RWPE2 (cell line): ENCODE measurements at regions not wholly inside any gene's neighbourhood (a gene's known extent, or its start where the extent isn't known, plus 50 kb on each side); places are given as distances from the start of the nearest gene placed in this dataset.

ENCODE experiments used
- ATAC-seq: fragments of 200-7000 bp; cut with Tn5 transposase; 3 replicates; pipeline ENCODE4 v1.9.1; 2021; ENCODE audit warnings: low read depth
- DNase-seq: peaks from one replicate; pipeline ENCODE4 v3.0.0-alpha.2; 2020; ENCODE audit warnings: low spot score
- H3K27ac ChIP-seq: fragments of 450-650 bp; 2 replicates; pipeline ENCODE4 v1.5.1; 2017; ENCODE audit warnings: mild to moderate bottlenecking; ENCODE audit not compliant: poor library complexity, severe bottlenecking
- H3K27me3 ChIP-seq: fragments of 250-450 bp; sonication (Bioruptor Pico); 2 replicates; pipeline ENCODE4 v1.5.1; 2021; ENCODE audit warnings: mild to moderate bottlenecking, moderate library complexity; ENCODE audit not compliant: insufficient read depth, poor library complexity, severe bottlenecking
- H3K36me3 ChIP-seq: fragments of 250-450 bp; sonication (Bioruptor Pico); 2 replicates; pipeline ENCODE4 v1.5.1; 2020; ENCODE audit warnings: low read depth, mild to moderate bottlenecking, moderate library complexity
- H3K4me1 ChIP-seq: fragments of 250-450 bp; sonication (Bioruptor Pico); 2 replicates; pipeline ENCODE4 v1.5.1; 2021; ENCODE audit warnings: mild to moderate bottlenecking, moderate library complexity; ENCODE audit not compliant: insufficient read depth, poor library complexity, severe bottlenecking
- H3K4me3 ChIP-seq: fragments of 250-450 bp; sonication (Bioruptor Pico); 2 replicates; pipeline ENCODE4 v1.5.1; 2021; ENCODE audit warnings: mild to moderate bottlenecking, moderate library complexity; ENCODE audit not compliant: severe bottlenecking
- H3K9me3 ChIP-seq: fragments of 250-450 bp; sonication (Bioruptor Pico); 2 replicates; pipeline ENCODE4 v1.5.1; 2021; ENCODE audit warnings: mild to moderate bottlenecking, moderate library complexity; ENCODE audit not compliant: severe bottlenecking
- TF ChIP-seq, protein P1 (sequence below): fragments of 450-650 bp; IDR thresholded peaks from one replicate; pipeline ENCODE4 v1.5.1; 2017; ENCODE audit warnings: mild to moderate bottlenecking, moderate library complexity; ENCODE audit not compliant: poor library complexity, severe bottlenecking

DNA sequence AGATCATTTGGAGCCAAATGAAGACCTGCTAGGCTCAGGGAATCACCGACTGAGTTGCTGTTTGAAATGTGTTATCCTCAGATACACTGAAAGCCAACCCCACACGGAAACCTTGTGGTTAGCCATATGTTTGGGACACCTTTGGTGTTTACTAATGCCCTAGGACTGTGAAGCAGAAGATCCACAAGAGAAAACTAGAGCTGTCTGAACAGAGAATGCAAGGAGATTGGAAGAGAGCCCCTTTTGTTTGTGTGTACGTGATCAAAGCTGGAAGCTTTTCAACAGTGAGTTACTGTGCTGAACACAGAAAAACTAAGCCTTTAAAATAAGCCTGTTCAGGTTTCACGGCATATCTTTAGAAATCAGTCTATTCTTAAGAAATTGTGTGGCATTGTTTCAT lies 908.2 kb upstream of the ADGRL2 start:
- no peak for ATAC-seq
- no peaks in the 10 kb centered on the region for H3K4me1 ChIP-seq
- DNase-seq = no peak
- H3K27me3 ChIP-seq = no peaks in the 10 kb centered on the region
- TF ChIP-seq, protein P1, sequence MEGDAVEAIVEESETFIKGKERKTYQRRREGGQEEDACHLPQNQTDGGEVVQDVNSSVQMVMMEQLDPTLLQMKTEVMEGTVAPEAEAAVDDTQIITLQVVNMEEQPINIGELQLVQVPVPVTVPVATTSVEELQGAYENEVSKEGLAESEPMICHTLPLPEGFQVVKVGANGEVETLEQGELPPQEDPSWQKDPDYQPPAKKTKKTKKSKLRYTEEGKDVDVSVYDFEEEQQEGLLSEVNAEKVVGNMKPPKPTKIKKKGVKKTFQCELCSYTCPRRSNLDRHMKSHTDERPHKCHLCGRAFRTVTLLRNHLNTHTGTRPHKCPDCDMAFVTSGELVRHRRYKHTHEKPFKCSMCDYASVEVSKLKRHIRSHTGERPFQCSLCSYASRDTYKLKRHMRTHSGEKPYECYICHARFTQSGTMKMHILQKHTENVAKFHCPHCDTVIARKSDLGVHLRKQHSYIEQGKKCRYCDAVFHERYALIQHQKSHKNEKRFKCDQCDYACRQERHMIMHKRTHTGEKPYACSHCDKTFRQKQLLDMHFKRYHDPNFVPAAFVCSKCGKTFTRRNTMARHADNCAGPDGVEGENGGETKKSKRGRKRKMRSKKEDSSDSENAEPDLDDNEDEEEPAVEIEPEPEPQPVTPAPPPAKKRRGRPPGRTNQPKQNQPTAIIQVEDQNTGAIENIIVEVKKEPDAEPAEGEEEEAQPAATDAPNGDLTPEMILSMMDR = no peak
- no peak overlapping the region for H3K4me3 ChIP-seq
- H3K9me3 ChIP-seq = no peaks in the 10 kb centered on the region
- no peaks in the 10 kb centered on the region for H3K36me3 ChIP-seq
- H3K27ac ChIP-seq = no peak overlapping the region

DNA sequence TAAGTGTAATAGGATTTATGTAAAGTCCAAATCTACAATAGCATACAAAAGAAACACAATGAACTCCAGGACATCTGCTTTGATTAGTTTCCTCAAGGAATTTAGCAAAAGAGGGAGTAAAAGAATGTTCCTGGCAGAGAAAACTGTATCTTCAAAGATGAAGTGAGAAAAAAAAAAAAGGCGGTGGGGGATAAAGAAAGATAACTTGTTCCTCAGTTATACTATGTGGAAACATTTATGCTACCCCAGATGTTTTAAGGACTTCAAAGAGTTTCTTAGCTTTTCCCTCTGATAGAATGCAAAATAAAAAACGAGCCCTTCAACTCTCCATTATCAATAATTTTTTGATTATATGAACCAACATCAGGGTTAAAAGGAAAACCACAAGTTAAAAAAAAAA lies 908.9 kb upstream of the ADGRL2 start:
- ATAC-seq = no peak
- Histone ChIP-seq H3K36me3 (no peaks in the 10 kb centered on the region), H3K4me3 (no peak overlapping the region), H3K27ac (no peak overlapping the region), H3K9me3 (no peaks in the 10 kb centered on the region), H3K4me1 (no peaks in the 10 kb centered on the region), H3K27me3 (no peaks in the 10 kb centered on the region)
- TF ChIP-seq, protein P1 = no peak
- DNase-seq = no peak

DNA sequence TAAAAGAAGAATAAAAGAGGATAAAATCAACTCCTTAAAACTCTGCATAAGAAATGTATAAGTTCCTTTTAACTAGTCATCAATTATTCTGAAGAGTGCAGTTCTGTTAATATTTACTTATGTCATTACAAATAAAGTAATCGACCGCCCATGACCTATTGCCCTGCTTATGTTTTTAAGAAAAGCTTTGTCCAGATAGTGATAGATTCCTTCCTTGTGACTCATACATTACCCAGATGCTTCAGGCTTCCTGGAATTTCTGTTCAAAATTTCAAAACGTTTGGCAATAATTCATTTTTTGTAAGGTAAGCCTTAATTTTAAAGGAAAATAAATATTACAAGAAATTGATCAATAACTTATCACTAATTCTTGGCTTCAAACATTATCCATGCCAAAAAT lies 918.2 kb upstream of the ADGRL2 start:
- ATAC-seq = peak; percentile 68

DNA sequence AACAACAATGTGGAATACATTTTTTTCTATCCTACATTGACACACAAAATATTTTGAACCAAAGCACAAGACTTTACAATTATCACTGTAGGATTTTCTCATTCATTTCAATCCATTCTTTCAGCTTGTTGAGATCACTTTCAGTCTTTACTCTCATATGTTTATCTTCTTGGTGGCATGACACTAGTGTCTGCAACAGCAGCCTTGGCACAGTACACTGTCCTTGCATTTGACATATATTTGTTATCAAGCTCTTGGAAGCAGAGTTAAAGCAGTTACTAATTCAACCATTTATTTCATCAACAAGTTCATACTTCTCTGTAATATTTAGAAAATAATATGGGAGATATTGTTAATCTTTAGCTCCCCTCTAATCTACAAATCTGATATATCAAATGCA lies 922.4 kb upstream of the ADGRL2 start:
- Histone ChIP-seq H3K4me1 (peaks cover 11% of the 10 kb centered on the region), H3K27me3 (no peaks in the 10 kb centered on the region), H3K36me3 (no peaks in the 10 kb centered on the region), H3K9me3 (no peaks in the 10 kb centered on the region), H3K27ac (no peak overlapping the region), H3K4me3 (no peak overlapping the region)
- TF ChIP-seq, protein P1 = no peak
- DNase-seq (no peak), ATAC-seq (no peak)

More for the DNA sequence above, 918.2 kb upstream of the ADGRL2 start:
- TF ChIP-seq, protein P1 = no peak
- Histone ChIP-seq H3K27me3 (no peaks in the 10 kb centered on the region), H3K4me1 (peaks cover 11% of the 10 kb centered on the region), H3K4me3 (no peak overlapping the region), H3K36me3 (no peaks in the 10 kb centered on the region), H3K27ac (no peak overlapping the region), H3K9me3 (no peaks in the 10 kb centered on the region)
- no peak for DNase-seq

DNA sequence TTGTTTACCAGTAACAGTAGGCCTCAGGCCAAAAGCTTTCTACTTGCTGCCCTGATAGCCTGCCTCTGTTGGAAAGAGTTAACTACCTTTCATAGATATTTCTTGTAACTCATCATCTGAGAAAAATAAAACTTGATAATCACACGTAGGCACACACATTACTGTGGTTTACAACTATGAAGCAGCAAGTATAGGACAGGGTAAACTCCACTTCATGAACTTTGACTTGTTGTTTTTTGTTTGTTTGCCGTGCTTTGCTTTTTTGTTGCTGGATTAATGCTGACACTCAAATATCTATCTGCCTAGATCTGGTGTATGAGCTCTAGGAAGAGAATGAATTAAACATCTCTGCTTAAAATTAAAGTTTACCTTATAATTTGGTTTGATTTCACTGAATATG lies 924.7 kb upstream of the ADGRL2 start:
- H3K4me1 ChIP-seq = no peaks in the 10 kb centered on the region
- DNase-seq = no peak

More for the DNA sequence above, 924.7 kb upstream of the ADGRL2 start:
- Histone ChIP-seq H3K9me3 (no peaks in the 10 kb centered on the region), H3K27me3 (no peaks in the 10 kb centered on the region), H3K36me3 (no peaks in the 10 kb centered on the region), H3K4me3 (no peak overlapping the region), H3K27ac (no peak overlapping the region)
- ATAC-seq = no peak
- TF ChIP-seq, protein P1 = no peak
